SK-N-SH treated with all-trans-retinoic acid at 6 μM for 48 hours (cell line): ENCODE measurements at regions not wholly inside any gene's neighbourhood (a gene's known extent, or its start where the extent isn't known, plus 50 kb on each side); places are given as distances from the start of the nearest gene placed in this dataset.
"Not testable (repeated sequence)": the region's sequence is repeated elsewhere in the genome, so short reads cannot be mapped to it uniquely, and the experiment has no call there.

Source experiments
- BACH2 ChIP-seq: fragments of 250-450 bp; sonication (Bioruptor Pico); IDR thresholded peaks from 2 replicates; pipeline ENCODE4 v1.9.0; 2021; ENCODE audit warnings: mild to moderate bottlenecking, borderline replicate concordance
- CREB5 ChIP-seq: fragments of 250-450 bp; sonication (Bioruptor Pico); IDR thresholded peaks from 2 replicates; pipeline ENCODE4 v1.5.1; 2020; ENCODE audit warnings: low read depth, mild to moderate bottlenecking, moderate library complexity
- PATZ1 ChIP-seq: fragments of 250-450 bp; sonication (Bioruptor Pico); IDR thresholded peaks from 2 replicates; pipeline ENCODE4 v1.8.0; 2020; ENCODE audit warnings: mild to moderate bottlenecking, moderate library complexity, borderline replicate concordance
- POU6F1 ChIP-seq: fragments of 250-450 bp; sonication (Bioruptor Pico); IDR thresholded peaks from 2 replicates; pipeline ENCODE4 v1.8.0; 2021; ENCODE audit warnings: low read depth, mild to moderate bottlenecking, moderate library complexity, borderline replicate concordance
- PPARA ChIP-seq: fragments of 250-450 bp; sonication (Bioruptor Pico); IDR thresholded peaks from 2 replicates; pipeline ENCODE4 v1.5.0; 2020; ENCODE audit warnings: mild to moderate bottlenecking, borderline replicate concordance
- RARB ChIP-seq: fragments of 250-450 bp; sonication (Bioruptor Pico); IDR thresholded peaks from 2 replicates; pipeline ENCODE4 v1.8.0; 2021; ENCODE audit warnings: mild to moderate bottlenecking, moderate library complexity
- SNAI2 ChIP-seq: fragments of 250-450 bp; sonication (Bioruptor Pico); IDR thresholded peaks from 2 replicates; pipeline ENCODE4 v1.5.0; 2020; ENCODE audit warnings: mild to moderate bottlenecking, moderate library complexity
- TCF4 ChIP-seq: fragments of 250-450 bp; sonication (Bioruptor Pico); IDR thresholded peaks from 2 replicates; pipeline ENCODE4 v1.8.0; 2021; ENCODE audit warnings: mild to moderate bottlenecking, moderate library complexity, borderline replicate concordance
- TOX ChIP-seq: fragments of 250-450 bp; sonication (Bioruptor Pico); IDR thresholded peaks from 2 replicates; pipeline ENCODE4 v1.8.0; 2021; ENCODE audit warnings: mild to moderate bottlenecking, moderate library complexity, borderline replicate concordance
- ZFP3 ChIP-seq: fragments of 250-450 bp; sonication (Bioruptor Pico); IDR thresholded peaks from 2 replicates; pipeline ENCODE4 v1.5.0; 2020; ENCODE audit warnings: mild to moderate bottlenecking, moderate library complexity
- ZNF565 ChIP-seq: fragments of 450-650 bp; formaldehyde crosslinking; conservative IDR thresholded peaks from 2 replicates; pipeline ENCODE4 v1.5.0; 2020; ENCODE audit warnings: low read depth, mild to moderate bottlenecking, moderate library complexity
- ZNF70 ChIP-seq: fragments of 450-650 bp; formaldehyde crosslinking; IDR thresholded peaks from 2 replicates; pipeline ENCODE4 v1.5.0; 2020; ENCODE audit warnings: mild to moderate bottlenecking, moderate library complexity
- ZNF8 ChIP-seq: fragments of 450-650 bp; formaldehyde crosslinking; IDR thresholded peaks from 2 replicates; pipeline ENCODE4 v1.5.0; 2020; ENCODE audit warnings: mild to moderate bottlenecking, moderate library complexity

- not testable (repeated sequence) for TF ChIP-seq SNAI2 (CRISPR knock-in tag); PATZ1 (CRISPR knock-in tag); ZFP3; PPARA (CRISPR knock-in tag); TCF4; ZNF8 (CRISPR knock-in tag); CREB5 (CRISPR knock-in tag); POU6F1; RARB (CRISPR knock-in tag); TOX; BACH2 (CRISPR knock-in tag); ZNF70 (CRISPR knock-in tag); ZNF565 (CRISPR knock-in tag)
Observed at GRCh38 chr9:67175167-67175566, 182.8 kb upstream of the SPATA31A3 start.
